Nephron progenitor cell (in vitro differentiated cells): ENCODE measurements at regions not wholly inside any gene's neighbourhood (a gene's known extent, or its start where the extent isn't known, plus 50 kb on each side); places are given as distances from the start of the nearest gene placed in this dataset.
A peak's percentile ranks its signal among the peaks of the same experiment; 100 is the strongest.

Source experiments
- DNase-seq: peaks from one replicate; pipeline ENCODE4 v3.0.0; 2021
- H3K27ac Mint-ChIP-seq: 2 replicates; pipeline ENCODE4 v1.8.0; 2021; ENCODE audit warnings: mild to moderate bottlenecking, moderate library complexity, mixed read lengths
- H3K27me3 Mint-ChIP-seq: 2 replicates; pipeline ENCODE4 v1.8.0; 2021; ENCODE audit warnings: mild to moderate bottlenecking, low read depth, mixed read lengths; ENCODE audit not compliant: poor library complexity
- H3K36me3 Mint-ChIP-seq: 2 replicates; pipeline ENCODE4 v1.8.0; 2021; ENCODE audit warnings: low read depth, mixed read lengths
- H3K4me1 Mint-ChIP-seq: 2 replicates; pipeline ENCODE4 v1.8.0; 2021; ENCODE audit warnings: mixed read lengths
- H3K4me3 Mint-ChIP-seq: 2 replicates; pipeline ENCODE4 v1.8.0; 2021; ENCODE audit warnings: mild to moderate bottlenecking, moderate library complexity, mixed read lengths
- H3K9me3 Mint-ChIP-seq: 2 replicates; pipeline ENCODE4 v1.8.0; 2021; ENCODE audit warnings: mild to moderate bottlenecking, moderate library complexity, mixed read lengths
- CTCF ChIP-seq: fragments of 200-600 bp; sonication (generic); IDR thresholded peaks from 2 replicates; pipeline ENCODE4 v1.5.0; 2021; ENCODE audit warnings: antibody characterized with exemption

GRCh38 chr4:103802766-103803165, 83.0 kb upstream of the TACR3 start:
- H3K27me3 Mint-ChIP-seq = no peaks in the 10 kb centered on the region
- H3K36me3 Mint-ChIP-seq = no peaks in the 10 kb centered on the region
- H3K27ac Mint-ChIP-seq = no peak overlapping the region
- H3K4me1 Mint-ChIP-seq = no peaks in the 10 kb centered on the region
- DNase-seq = no peak
- H3K4me3 Mint-ChIP-seq = no peak overlapping the region
- H3K9me3 Mint-ChIP-seq = peaks cover 13% of the 10 kb centered on the region
- no peak for TF ChIP-seq CTCF

- DNase-seq = no peak
- H3K36me3 Mint-ChIP-seq = no peaks in the 10 kb centered on the region
- H3K4me1 Mint-ChIP-seq = no peaks in the 10 kb centered on the region
- H3K27me3 Mint-ChIP-seq = no peaks in the 10 kb centered on the region
- H3K4me3 Mint-ChIP-seq = no peak overlapping the region
- peaks cover 15% of the 10 kb centered on the region for H3K9me3 Mint-ChIP-seq
- H3K27ac Mint-ChIP-seq = no peak overlapping the region
- no peak for TF ChIP-seq CTCF
Measured at GRCh38 chr4:103787057-103787456, 67.3 kb upstream of the TACR3 start.

- H3K27ac Mint-ChIP-seq = no peak overlapping the region
- DNase-seq = no peak
- no peaks in the 10 kb centered on the region for H3K27me3 Mint-ChIP-seq
- TF ChIP-seq CTCF = no peak
- no peaks in the 10 kb centered on the region for H3K4me1 Mint-ChIP-seq
- peaks cover 15% of the 10 kb centered on the region for H3K9me3 Mint-ChIP-seq
- H3K36me3 Mint-ChIP-seq = no peaks in the 10 kb centered on the region
- no peak overlapping the region for H3K4me3 Mint-ChIP-seq
Measured at GRCh38 chr4:103786593-103786992, 66.8 kb upstream of the TACR3 start.

GRCh38 chr4:103786014-103786413, 66.2 kb upstream of the TACR3 start:
- Mint-ChIP-seq H3K4me1 (no peaks in the 10 kb centered on the region), H3K36me3 (no peaks in the 10 kb centered on the region), H3K9me3 (peaks cover 15% of the 10 kb centered on the region), H3K27ac (no peak overlapping the region), H3K27me3 (no peaks in the 10 kb centered on the region), H3K4me3 (no peak overlapping the region)
- peak; percentile 20 for DNase-seq
- TF ChIP-seq CTCF = peak; percentile 42

- TF ChIP-seq CTCF = no peak
- Mint-ChIP-seq H3K9me3 (no peaks in the 10 kb centered on the region), H3K27ac (no peak overlapping the region), H3K4me3 (no peak overlapping the region), H3K36me3 (no peaks in the 10 kb centered on the region), H3K4me1 (no peaks in the 10 kb centered on the region), H3K27me3 (no peaks in the 10 kb centered on the region)
- no peak for DNase-seq
Measured at GRCh38 chr4:103778221-103778620, 58.4 kb upstream of the TACR3 start.

GRCh38 chr4:103774326-103774825, 54.6 kb upstream of the TACR3 start:
- TF ChIP-seq CTCF = no peak
- DNase-seq = no peak
- Mint-ChIP-seq H3K36me3 (no peaks in the 10 kb centered on the region), H3K27ac (no peak overlapping the region), H3K4me3 (no peak overlapping the region), H3K4me1 (no peaks in the 10 kb centered on the region), H3K27me3 (no peaks in the 10 kb centered on the region), H3K9me3 (no peaks in the 10 kb centered on the region)
